Fibroblast of lung (primary cell): ENCODE measurements at regions not wholly inside any gene's neighbourhood (a gene's known extent, or its start where the extent isn't known, plus 50 kb on each side); places are given as distances from the start of the nearest gene placed in this dataset.
"Not testable (repeated sequence)": the region's sequence is repeated elsewhere in the genome, so short reads cannot be mapped to it uniquely, and the experiment has no call there.

Experiments used
- EZH2 ChIP-seq: IDR thresholded peaks from 2 replicates; pipeline ENCODE4 v1.5.1; 2012; ENCODE audit warnings: low read length, control low read depth, mild to moderate bottlenecking; ENCODE audit errors: missing control alignments
- TF ChIP-seq, protein P1 (sequence below), 2 donors: IDR thresholded peaks in 1 of 2; conservative IDR thresholded peaks in 1 of 2; 1 replicate in 1 of 2; 2 replicates in 1 of 2; pipeline ENCODE4 v1.5.1; 2011 to 2012; ENCODE audit warnings: low read length in 2 of 2, control low read depth in 1 of 2, inconsistent platforms in 1 of 2, low read depth in 1 of 2, mild to moderate bottlenecking in 1 of 2

DNA sequence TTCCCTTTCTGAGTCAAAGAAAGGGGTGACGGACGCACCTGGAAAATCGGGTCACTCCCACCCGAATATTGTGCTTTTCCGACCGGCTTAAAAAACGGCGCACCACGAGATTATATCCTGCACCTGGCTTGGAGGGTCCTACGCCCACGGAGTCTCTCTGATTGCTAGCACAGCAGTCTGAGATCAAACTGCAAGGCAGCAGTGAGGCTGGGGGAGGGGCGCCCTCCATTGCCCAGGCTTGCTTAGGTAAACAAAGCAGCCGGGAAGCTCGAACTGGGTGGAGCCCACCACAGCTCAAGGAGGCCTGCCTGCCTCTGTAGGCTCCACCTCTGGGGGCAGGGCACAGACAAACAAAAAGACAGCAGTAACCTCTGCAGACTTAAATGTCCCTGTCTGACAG is 83.5 kb downstream of the CYP26B1 start:
- not testable (repeated sequence) for TF ChIP-seq EZH2
- TF ChIP-seq, protein P1, sequence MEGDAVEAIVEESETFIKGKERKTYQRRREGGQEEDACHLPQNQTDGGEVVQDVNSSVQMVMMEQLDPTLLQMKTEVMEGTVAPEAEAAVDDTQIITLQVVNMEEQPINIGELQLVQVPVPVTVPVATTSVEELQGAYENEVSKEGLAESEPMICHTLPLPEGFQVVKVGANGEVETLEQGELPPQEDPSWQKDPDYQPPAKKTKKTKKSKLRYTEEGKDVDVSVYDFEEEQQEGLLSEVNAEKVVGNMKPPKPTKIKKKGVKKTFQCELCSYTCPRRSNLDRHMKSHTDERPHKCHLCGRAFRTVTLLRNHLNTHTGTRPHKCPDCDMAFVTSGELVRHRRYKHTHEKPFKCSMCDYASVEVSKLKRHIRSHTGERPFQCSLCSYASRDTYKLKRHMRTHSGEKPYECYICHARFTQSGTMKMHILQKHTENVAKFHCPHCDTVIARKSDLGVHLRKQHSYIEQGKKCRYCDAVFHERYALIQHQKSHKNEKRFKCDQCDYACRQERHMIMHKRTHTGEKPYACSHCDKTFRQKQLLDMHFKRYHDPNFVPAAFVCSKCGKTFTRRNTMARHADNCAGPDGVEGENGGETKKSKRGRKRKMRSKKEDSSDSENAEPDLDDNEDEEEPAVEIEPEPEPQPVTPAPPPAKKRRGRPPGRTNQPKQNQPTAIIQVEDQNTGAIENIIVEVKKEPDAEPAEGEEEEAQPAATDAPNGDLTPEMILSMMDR (conservative IDR thresholded peaks at IDR 0.05 in 1 of 2, IDR thresholded peaks at IDR 0.05 in 1 of 2; ENCODE audit: low read depth in 1 of 2, low read length in 2 of 2), result not testable (repeated sequence)
